ENCODE measurements at regions not wholly inside any gene's neighbourhood (a gene's known extent, or its start where the extent isn't known, plus 50 kb on each side); places are given as distances from the start of the nearest gene placed in this dataset.
A peak's percentile ranks its signal among the peaks of the same experiment; 100 is the strongest.

DNA sequence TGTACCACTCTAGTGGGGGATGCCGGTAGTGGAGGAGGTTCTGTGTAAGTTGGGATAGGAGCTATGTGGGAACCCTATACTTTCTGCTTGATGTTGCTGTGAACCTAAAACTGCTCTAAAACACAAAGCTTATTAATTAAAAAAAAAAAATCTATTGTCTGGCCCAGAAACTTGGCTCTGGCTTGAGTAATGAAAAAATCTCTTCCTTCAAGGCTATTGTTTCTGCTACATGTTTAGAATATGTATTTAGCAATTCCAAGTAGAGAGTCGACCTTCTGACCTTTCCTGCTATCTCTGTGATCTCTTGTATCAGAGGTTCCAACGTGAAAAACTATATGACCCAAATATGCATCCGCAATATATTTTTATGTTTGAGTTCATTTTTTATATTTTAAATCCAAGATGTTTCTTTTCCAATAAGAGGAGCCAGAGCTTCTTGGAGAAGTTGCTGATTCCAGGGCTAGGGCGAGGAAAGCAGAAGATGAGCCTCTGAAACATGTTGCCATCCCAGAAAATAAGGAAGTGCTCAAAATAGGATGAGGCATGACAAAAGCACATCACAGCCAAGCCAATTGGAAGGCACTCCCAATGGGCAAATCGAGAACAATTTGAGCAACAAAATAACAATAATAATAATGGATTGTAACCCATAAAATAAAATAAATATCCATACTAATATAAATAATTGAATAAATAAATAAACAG is 184.6 kb upstream of the TMEM260 start:
- H3K27ac Mint-ChIP-seq, result no peak overlapping the region
- H3K4me3 Mint-ChIP-seq, result no peak overlapping the region
- no peaks in the 10 kb centered on the region for H3K36me3 Mint-ChIP-seq (ENCODE audit: low read depth)
- H3K9me3 Mint-ChIP-seq, result no peaks in the 10 kb centered on the region
- intact Hi-C loops (cut with micrococcal nuclease), result no loop called here
- no peaks in the 10 kb centered on the region for H3K27me3 Mint-ChIP-seq
- H3K4me1 Mint-ChIP-seq (ENCODE audit: low read depth), result peaks cover 9% of the 10 kb centered on the region

DNA sequence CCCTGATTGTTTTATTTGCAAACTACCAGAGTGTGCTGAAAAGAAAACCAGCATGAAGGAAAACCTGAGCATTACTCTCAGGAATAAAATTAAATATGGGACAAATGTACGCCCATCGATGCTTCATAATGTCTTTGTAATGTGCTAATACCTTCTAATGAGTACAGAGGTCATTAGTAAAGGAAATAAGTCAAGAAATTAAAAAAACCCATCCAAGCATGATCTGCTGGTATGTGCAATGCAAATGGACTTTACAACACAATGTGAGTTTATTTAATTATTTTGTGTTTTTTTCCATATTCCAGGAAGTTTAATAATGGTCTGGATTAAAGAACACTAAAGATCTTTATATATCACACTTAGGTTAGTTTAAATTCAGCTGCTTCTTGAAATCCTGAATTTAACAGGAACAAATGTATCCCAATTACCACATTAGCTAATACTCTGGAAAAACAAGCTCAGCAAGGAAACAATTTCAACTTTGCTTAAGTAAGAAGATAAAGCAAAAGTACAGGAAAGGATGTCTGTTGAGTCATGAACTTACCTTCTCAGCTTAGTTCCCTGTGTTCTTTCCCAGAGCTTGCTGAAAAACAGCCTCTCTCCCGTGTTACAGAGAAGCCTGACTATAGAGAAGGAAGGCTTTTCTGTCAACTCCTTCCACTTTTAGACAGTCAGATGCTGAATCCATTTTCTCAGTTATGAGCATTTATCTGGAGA is 179.3 kb upstream of the TMEM260 start:
- H3K4me3 Mint-ChIP-seq, result no peak overlapping the region
- H3K27ac Mint-ChIP-seq, result no peak overlapping the region
- H3K4me1 Mint-ChIP-seq (ENCODE audit: low read depth), result peaks cover 9% of the 10 kb centered on the region
- intact Hi-C loops (cut with micrococcal nuclease), result no loop called here
- H3K36me3 Mint-ChIP-seq (ENCODE audit: low read depth), result no peaks in the 10 kb centered on the region
- H3K27me3 Mint-ChIP-seq, result no peaks in the 10 kb centered on the region
- H3K9me3 Mint-ChIP-seq, result peaks cover 15% of the 10 kb centered on the region

DNA sequence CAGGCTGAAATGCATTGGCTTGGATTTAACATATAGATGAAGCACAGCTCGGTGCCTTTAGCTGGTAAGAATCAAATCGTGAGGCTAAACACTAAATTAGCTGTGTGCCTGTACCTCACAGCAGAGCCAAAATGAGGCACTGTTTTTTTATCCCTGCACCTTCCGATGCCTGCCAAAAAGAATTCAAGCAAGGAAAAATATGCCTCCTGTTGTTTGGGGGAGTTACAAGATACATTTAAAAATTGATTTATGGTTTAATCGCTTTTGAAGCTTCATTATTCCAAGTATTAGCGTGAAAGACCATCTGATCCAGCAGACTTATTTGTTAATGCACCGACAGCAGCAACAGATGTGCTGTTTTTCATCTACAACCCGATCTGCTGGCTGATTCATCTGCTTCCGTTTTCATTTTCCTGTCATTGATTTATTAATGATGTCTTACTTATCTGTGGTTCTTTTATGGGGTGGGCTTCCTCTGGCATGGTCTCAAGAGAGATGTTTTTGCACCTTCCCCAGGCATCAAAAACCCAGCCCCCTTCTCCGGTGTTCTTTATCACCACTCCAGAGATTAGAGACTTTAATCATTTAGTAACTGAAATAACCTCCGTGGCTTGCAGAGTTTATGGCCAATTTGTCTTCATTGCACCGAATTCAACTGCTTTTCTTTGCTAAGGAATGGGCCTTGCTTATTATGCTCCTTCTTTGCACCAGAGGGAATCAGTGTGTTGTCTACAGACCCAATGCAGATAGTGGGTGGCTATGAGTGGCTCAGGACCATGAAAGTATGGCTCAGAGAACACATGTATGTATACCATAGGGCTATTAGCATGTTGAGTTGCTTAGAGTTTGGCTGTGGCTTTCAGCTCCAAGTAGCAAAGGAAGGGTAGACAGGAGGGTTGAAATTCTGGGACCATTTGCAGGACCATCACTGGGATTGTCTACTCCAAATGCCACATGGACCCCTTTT is 166.8 kb upstream of the TMEM260 start:
- Mint-ChIP-seq H3K36me3 (ENCODE audit: low read depth) (no peaks in the 10 kb centered on the region), H3K9me3 (no peaks in the 10 kb centered on the region), H3K27me3 (peaks cover 28% of the 10 kb centered on the region), H3K27ac (no peak overlapping the region), H3K4me3 (no peak overlapping the region), H3K4me1 (ENCODE audit: low read depth) (peaks cover 28% of the 10 kb centered on the region)
- intact Hi-C loops (cut with micrococcal nuclease), result no loop called here

DNA sequence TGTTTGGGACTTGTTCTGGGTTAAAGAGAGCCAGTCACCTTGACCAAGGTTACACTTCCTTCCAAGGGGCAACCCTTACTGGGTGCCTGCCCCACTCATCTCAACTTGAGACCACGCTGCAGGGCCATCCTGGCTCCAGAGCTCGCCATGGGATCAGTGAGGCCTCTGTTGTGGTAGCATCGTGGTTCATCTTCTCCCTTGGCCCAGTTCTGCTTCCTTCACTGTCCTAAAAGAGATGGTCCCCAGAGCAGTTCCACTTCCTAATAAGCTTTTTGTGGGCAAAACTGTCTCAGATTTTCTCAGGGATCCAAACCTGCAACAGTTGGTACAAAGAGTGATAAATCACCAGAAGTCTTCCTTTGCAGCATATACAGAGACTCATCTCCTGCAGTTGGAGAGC is 165.9 kb upstream of the TMEM260 start:
- intact Hi-C loops (cut with micrococcal nuclease), result no loop called here
- H3K4me1 Mint-ChIP-seq (ENCODE audit: low read depth), result peaks cover 33% of the 10 kb centered on the region
- H3K4me3 Mint-ChIP-seq, result no peak overlapping the region
- no peaks in the 10 kb centered on the region for H3K36me3 Mint-ChIP-seq (ENCODE audit: low read depth)
- peaks cover 25% of the 10 kb centered on the region for H3K27me3 Mint-ChIP-seq
- peak overlapping the region; percentile 10 for H3K27ac Mint-ChIP-seq
- H3K9me3 Mint-ChIP-seq, result no peaks in the 10 kb centered on the region

DNA sequence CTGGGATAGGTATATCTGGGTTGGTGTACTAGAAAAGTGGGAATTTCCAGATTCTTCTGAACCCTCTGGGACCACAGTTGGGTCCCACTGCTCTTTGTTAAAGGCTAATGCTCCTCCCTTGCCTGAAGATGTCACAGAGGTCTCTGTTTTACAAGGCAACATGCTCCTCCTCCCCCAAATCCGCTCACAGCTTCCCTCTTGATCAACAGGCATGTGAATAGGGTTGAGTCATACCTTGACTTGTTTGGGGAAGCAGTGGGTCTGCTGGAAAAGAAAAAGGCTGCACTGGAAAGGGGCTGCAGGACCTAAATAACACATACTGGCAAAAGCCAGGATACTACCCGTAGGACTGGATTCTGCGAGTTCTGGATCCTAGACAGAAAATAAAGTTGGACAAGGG is 165.4 kb upstream of the TMEM260 start:
- Mint-ChIP-seq H3K36me3 (ENCODE audit: low read depth) (no peaks in the 10 kb centered on the region), H3K27me3 (peaks cover 26% of the 10 kb centered on the region), H3K4me3 (no peak overlapping the region), H3K9me3 (no peaks in the 10 kb centered on the region), H3K4me1 (ENCODE audit: low read depth) (peaks cover 35% of the 10 kb centered on the region), H3K27ac (peak overlapping the region; percentile 10)
- intact Hi-C loops (cut with micrococcal nuclease), result no loop called here

DNA sequence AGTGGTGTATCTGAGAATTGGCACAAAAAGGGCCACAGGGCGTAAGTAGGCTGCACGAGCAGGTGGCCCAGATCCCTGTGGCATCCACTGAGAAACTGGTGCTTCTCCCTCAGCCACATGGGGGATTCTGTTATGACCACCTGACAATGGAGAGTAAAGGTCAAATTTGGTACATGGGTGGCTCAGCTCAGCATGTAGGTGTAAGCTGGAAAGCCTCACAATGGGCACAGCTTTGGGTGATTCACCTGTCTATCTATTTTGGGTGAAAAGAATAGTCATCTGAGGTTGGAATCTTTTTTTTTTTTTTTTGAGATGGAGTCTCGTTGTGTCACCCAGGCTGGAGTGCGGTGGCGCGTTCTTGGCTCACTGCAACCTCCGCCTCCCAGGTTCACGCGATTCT is 163.4 kb upstream of the TMEM260 start:
- Mint-ChIP-seq H3K27ac (no peak overlapping the region), H3K36me3 (ENCODE audit: low read depth) (no peaks in the 10 kb centered on the region), H3K4me1 (ENCODE audit: low read depth) (peaks cover 35% of the 10 kb centered on the region), H3K9me3 (no peaks in the 10 kb centered on the region), H3K27me3 (peaks cover 24% of the 10 kb centered on the region), H3K4me3 (no peak overlapping the region)
- intact Hi-C loops (cut with micrococcal nuclease), result no loop called here

DNA sequence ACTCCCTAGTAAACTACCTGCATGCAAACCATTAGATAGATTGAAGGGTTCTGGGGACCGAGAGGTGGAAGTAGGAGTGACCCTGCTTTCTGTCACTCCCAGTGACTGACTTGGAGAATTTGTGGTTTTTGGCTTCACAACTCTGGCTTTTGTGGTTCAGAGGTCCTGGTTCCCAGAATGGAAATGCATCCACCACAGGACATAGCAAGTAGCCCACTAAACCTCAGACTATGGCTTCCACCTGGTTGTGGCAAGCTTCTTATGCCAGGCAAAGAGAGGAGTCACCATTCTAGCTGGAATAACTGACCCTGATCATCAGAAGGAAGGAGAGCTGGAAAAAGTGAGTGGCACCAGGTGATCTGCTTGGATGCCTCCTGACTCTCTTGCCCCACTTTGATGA is 162.4 kb upstream of the TMEM260 start:
- no peak overlapping the region for H3K27ac Mint-ChIP-seq
- H3K9me3 Mint-ChIP-seq, result no peaks in the 10 kb centered on the region
- H3K27me3 Mint-ChIP-seq, result peaks cover 20% of the 10 kb centered on the region
- intact Hi-C loops (cut with micrococcal nuclease), result no loop called here
- no peaks in the 10 kb centered on the region for H3K36me3 Mint-ChIP-seq (ENCODE audit: low read depth)
- H3K4me3 Mint-ChIP-seq, result no peak overlapping the region
- H3K4me1 Mint-ChIP-seq (ENCODE audit: low read depth), result peaks cover 35% of the 10 kb centered on the region

DNA sequence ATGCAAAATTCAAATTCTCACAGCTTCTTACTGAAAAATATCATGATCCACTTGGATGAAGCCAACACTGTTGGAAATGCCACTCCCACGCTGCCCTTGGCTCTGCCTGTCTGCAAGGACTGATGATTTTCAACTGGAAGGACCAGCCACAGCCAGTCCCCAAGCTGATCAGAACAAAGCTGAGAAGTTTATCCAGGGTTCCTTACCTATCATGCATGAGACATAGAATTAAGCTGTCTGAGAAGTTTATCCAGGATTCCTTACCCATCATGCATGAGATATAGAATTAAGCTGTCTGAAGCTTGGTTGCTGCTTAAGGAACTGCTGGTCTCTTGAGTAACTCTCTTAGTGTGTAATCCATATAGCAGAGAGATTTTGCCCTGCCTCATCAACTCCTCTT is 159.8 kb upstream of the TMEM260 start:
- H3K4me3 Mint-ChIP-seq, result no peak overlapping the region
- intact Hi-C loops (cut with micrococcal nuclease), result no loop called here
- peaks cover 15% of the 10 kb centered on the region for H3K4me1 Mint-ChIP-seq (ENCODE audit: low read depth)
- H3K27me3 Mint-ChIP-seq, result peaks cover 16% of the 10 kb centered on the region
- H3K36me3 Mint-ChIP-seq (ENCODE audit: low read depth), result no peaks in the 10 kb centered on the region
- H3K9me3 Mint-ChIP-seq, result no peaks in the 10 kb centered on the region
- H3K27ac Mint-ChIP-seq, result no peak overlapping the region

DNA sequence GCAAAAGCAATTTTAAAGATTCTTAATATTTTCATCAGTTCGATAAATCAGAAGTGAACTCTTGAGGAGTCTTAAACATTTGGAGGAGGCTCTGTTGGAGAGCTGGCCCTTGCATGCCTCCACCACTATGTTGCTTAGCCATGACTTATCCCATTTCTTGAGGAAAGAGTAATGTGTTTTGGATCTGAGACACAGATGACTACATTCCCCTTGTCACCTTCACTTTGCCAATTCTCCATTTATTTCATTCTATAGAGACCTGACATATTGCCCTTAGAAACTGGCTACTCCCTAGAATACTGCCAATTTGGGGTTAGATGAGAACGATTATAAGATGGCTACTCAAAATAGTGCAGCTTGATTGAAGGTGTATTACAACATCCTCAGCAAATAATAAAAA is 157.4 kb upstream of the TMEM260 start:
- Mint-ChIP-seq H3K4me1 (ENCODE audit: low read depth) (peaks cover 9% of the 10 kb centered on the region), H3K9me3 (no peaks in the 10 kb centered on the region), H3K36me3 (ENCODE audit: low read depth) (no peaks in the 10 kb centered on the region), H3K27me3 (peaks cover 13% of the 10 kb centered on the region), H3K4me3 (no peak overlapping the region), H3K27ac (no peak overlapping the region)
- intact Hi-C loops (cut with micrococcal nuclease), result loop anchor here (1.0 to 2.0 kb wide), 2 partner anchors 689 to 715 kb away; no protein-coding TSS in a partner anchor

DNA sequence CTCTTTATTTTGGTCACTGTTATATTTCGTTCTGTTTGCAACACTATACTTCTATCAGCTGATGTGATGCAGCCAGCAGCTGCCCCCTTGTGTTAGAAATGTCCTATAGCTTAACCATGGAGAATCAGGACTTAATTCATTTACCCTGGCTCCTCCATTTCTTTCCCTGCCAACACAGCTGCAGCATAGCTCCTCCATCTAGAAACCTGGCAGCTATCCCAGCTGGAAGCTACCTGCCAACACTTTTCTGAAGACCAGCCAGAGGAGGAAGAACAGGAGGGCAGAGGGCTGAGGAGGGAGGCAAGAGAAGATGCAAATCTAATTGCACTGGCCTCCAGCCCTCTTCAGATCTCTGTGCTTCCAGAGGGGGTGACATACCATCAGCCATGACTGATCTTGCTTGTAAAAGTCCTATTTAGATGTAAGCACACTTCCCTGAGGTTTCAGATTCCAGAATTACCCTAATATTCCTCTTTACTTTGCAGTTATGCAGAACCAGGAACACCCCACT is 156.8 kb upstream of the TMEM260 start:
- intact Hi-C loops (cut with micrococcal nuclease), result loop anchor here (1.0 to 2.0 kb wide), 2 partner anchors 690 to 715 kb away; no protein-coding TSS in a partner anchor
- H3K27ac Mint-ChIP-seq, result no peak overlapping the region
- H3K27me3 Mint-ChIP-seq, result peaks cover 9% of the 10 kb centered on the region
- H3K36me3 Mint-ChIP-seq (ENCODE audit: low read depth), result no peaks in the 10 kb centered on the region
- no peaks in the 10 kb centered on the region for H3K9me3 Mint-ChIP-seq
- H3K4me1 Mint-ChIP-seq (ENCODE audit: low read depth), result peaks cover 7% of the 10 kb centered on the region
- no peak overlapping the region for H3K4me3 Mint-ChIP-seq

DNA sequence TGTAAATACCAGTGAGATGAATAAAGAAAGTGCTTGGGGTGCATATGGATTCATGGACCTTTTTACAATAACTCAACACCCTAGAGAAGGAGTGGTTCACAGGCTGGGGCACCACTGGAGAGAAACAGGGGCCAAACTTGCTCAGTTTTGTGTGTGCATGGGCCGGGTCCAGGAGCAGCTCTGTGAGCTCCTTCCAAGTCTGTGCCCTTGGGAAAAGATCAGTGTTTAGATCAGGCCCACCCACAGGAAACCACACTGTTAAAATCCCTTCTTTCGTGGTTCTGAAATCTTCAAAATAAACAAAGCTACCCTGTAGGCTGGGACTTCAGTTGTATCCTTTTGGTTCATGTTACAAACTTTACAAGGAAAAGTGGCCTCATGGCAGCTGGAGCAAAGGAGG is 156.1 kb upstream of the TMEM260 start:
- Mint-ChIP-seq H3K4me3 (no peak overlapping the region), H3K4me1 (ENCODE audit: low read depth) (peaks cover 3% of the 10 kb centered on the region), H3K27ac (no peak overlapping the region), H3K36me3 (ENCODE audit: low read depth) (no peaks in the 10 kb centered on the region), H3K9me3 (no peaks in the 10 kb centered on the region), H3K27me3 (peaks cover 9% of the 10 kb centered on the region)
- intact Hi-C loops (cut with micrococcal nuclease), result loop anchor here (2.0 kb wide), 1 partner anchor 691 kb away; no protein-coding TSS in a partner anchor

DNA sequence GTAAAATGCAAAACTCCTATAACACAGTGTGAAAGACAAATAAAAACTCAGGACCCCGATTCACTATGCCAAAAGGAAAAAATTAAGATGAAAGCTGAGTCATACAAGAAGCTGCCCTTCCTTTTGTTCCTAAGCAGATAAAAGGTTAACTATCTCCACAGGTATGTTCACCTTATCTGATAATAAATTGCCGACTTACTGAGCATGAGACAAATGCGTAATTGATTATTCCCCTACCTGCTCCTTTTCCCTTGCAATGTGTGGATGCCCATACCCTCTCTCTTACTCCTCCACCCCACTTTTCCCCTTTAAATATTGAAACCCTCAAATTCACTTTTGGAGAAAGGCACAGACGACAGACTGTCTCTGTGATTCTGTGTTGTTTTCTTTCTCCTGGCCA is 148.6 kb upstream of the TMEM260 start:
- H3K9me3 Mint-ChIP-seq, result no peaks in the 10 kb centered on the region
- H3K36me3 Mint-ChIP-seq (ENCODE audit: low read depth), result no peaks in the 10 kb centered on the region
- no peak overlapping the region for H3K27ac Mint-ChIP-seq
- H3K4me3 Mint-ChIP-seq, result no peak overlapping the region
- H3K4me1 Mint-ChIP-seq (ENCODE audit: low read depth), result no peaks in the 10 kb centered on the region
- intact Hi-C loops (cut with micrococcal nuclease), result no loop called here
- peaks cover 3% of the 10 kb centered on the region for H3K27me3 Mint-ChIP-seq

DNA sequence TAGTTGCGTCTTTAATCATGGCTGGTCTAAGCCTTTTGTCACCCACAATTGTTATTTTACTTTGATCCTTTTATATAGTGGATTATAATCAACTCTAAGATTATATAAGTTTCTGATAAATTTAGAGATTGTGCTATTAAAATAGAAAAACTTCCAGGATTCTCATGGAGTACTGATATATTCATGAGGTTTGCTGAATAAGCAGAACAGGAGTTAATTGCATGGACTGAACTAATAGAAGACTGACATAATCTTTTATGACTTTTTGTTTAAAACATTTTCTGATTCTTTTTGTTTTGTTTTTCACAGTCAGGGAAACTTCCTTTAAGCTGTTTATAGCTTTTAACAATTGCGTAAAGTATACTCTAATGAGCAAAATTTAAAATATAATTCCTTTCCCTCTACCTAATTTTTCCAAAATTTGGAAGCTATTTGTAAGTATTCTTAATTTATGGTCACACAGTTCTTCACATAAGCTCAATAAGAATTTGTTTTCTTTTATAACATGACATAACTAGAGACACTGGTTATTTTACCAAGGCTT is 129.9 kb upstream of the TMEM260 start:
- H3K4me3 Mint-ChIP-seq, result no peak overlapping the region
- H3K27me3 Mint-ChIP-seq, result peaks cover 4% of the 10 kb centered on the region
- no peaks in the 10 kb centered on the region for H3K36me3 Mint-ChIP-seq (ENCODE audit: low read depth)
- H3K27ac Mint-ChIP-seq, result no peak overlapping the region
- H3K9me3 Mint-ChIP-seq, result peaks cover 20% of the 10 kb centered on the region
- no peaks in the 10 kb centered on the region for H3K4me1 Mint-ChIP-seq (ENCODE audit: low read depth)
- intact Hi-C loops (cut with micrococcal nuclease), result no loop called here

All from dendritic cell treated with granulocyte-macrophage colony-stimulating factor and Interleukin-4, amounts not matched to agents 40 ng/mL and 50 ng/mL, for 4 days (primary cell).